ENCODE measurements at regions not wholly inside any gene's neighbourhood (a gene's known extent, or its start where the extent isn't known, plus 50 kb on each side); places are given as distances from the start of the nearest gene placed in this dataset.

DNA sequence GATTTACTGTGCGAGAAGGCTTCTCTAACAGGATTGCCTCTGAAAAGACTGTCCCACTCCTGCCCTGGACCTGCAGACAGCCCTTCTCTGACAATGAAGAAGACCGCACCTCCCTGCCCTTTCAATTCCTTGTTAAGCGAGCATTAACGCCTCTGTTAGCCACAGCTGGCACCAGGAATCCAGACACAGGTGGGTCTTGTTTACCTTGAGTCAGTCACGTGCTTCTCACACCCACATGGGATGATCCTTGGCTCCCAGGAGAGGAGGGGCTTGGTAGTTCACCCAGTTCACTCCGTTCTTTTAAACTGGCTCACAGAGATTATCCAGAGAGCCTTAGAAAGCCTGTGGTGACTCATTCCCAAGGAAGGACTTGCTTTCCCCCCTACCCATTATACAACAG is 410.5 kb upstream of the MEIS1 start:
- TF ChIP-seq EZH2phosphoT487 (IDR thresholded peaks at IDR 0.05; ENCODE audit: low read depth, severe bottlenecking, unreplicated experiment) (no peak), EZH2 (IDR thresholded peaks at IDR 0.05; ENCODE audit: borderline replicate concordance) (no peak)
